Hepatic stellate cell (primary cell): ENCODE measurements at regions not wholly inside any gene's neighbourhood (a gene's known extent, or its start where the extent isn't known, plus 50 kb on each side); places are given as distances from the start of the nearest gene placed in this dataset.

Experiments used
- DNase-seq: peaks from one replicate; pipeline ENCODE4 v3.0.0; 2011; ENCODE audit warnings: low spot score

DNA sequence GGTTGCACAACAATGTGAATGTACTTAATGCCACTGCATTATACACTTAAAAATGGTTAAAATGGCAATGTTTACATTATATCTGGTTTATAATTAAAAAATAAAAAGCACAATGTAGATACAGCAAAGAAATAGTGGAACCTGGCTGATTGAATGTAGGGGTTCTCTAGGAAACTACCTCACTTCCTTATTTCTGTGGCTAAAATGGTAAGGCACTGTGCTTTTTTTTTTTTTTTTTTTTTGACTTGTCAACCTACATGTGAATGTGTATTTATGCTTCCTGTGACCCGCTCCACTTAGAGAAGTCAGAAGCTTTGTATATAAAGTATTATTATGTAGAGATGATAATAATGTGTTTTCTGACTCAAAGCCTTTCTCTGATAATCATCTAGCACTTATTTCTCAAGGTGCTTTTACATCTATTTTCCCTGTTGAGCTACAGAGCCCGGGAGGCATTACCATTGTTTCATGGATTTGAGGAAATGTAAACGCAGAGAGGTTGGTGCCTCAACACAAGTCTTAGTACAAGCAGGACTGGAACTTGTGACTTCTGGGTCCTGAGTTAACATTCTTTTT lies 55.0 kb downstream of the SOX4 start:
- no peak for DNase-seq

DNA sequence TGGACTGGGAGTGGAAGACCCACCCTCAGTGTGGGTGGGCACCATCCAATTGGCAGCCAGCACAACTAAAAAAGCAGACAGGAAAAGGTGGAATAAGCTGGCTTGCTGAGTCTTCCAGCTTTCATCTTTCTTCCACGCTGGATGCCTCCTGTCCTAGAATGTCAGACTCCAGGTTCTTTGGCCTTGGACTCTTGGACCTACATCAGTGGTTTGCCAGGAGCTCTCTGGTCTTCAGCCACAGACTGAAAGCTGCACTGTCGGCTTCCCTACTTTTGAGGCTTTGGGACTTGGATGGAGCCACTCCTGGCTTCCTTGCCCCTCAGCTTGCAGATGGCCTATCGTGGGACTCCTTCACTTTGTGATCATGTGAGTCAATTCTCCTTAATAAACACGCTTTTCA lies 59.8 kb downstream of the SOX4 start:
- DNase-seq: no peak

GRCh38 chr6:21653905-21654304 lies 60.4 kb downstream of the SOX4 start:
- no peak for DNase-seq

GRCh38 chr6:21654361-21654760 lies 60.8 kb downstream of the SOX4 start:
- no peak for DNase-seq

GRCh38 chr6:21663966-21664313 lies 70.4 kb downstream of the SOX4 start:
- no peak for DNase-seq

DNA sequence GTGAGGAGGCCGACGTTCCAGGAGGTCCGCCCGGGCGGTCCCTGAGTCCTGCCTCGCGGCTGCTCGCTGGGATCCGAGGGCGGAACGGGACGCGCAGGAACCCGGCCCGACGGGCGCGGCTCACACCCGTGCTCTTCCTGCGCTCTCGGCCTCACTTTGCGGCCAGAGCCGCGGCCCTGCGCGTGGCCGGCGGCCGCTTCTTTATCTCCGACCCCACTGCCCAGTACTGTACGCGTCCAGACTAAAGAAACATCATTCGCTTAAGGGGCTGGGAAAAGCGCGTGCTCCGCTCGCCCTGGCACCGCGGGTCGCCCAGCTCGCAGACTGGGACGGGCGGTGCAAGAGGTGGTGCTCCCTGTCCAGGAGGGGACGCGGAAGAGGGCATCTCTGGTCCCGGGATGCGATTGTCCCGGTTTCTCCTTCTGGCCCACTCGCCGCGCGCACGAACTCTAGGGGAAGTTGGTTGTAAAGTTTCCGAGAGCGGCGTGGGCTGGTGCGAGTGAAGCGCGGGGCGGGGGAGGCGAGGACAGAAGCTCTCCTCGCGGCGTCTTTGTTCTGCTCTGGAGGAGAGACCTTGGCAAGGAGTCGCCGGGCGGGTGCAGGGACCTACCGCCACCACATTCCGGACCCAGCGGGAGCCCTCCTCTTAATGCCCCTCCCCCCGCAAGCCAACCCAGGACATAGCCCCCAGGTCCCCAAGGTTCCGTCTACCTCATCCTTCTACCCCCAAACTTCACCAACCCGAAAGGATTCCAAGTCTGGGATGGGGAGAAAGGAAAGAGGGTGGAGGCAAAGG lies 71.0 kb downstream of the SOX4 start:
- DNase-seq: peak; percentile 27

DNA sequence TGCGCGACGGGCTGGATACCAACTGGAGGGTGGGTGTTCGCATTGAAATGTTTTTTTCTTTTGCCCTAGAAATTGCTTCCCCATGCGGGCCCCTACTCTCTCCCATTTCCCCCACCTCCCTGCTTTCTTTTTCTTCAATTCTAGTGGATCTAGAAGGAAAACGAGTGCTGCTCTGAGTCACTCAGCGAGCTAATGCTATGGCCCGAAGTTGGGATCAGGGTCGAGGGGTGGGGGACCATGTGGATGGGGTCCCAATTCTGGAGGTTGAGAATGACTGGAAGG lies 71.5 kb downstream of the SOX4 start:
- DNase-seq: peak; percentile 22

- no peak for DNase-seq
Measured at GRCh38 chr6:21665392-21666200, 72.0 kb downstream of the SOX4 start.

DNA sequence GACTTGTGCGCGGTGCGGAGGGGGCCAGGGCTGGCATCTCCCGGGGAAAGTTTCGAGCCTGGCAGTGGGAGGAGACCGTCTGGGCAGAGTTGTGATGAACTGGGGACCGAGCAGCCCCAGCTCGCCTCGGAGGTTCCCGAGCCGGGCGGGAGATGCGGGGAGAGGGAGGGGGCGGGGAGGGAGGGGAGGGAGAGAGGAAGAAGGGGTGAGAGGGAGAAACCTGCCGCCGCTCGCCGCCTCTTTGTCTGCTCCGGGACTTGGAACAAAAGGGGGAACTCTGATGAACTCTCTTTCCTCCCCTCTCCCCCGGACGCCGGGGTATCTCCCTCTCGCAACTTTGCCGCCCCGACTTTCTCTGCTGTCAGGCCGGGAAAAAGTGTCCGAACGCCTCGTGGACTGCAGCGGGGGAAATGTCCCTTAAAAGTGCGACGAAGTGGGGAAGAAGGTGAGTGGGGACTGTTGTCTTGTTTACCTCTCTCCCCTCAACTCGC lies 72.7 kb downstream of the SOX4 start:
- DNase-seq: no peak

GRCh38 chr6:21666853-21667681 lies 73.5 kb downstream of the SOX4 start:
- no peak for DNase-seq

- DNase-seq: no peak
Measured at GRCh38 chr6:21668795-21669194, 75.2 kb downstream of the SOX4 start.

DNA sequence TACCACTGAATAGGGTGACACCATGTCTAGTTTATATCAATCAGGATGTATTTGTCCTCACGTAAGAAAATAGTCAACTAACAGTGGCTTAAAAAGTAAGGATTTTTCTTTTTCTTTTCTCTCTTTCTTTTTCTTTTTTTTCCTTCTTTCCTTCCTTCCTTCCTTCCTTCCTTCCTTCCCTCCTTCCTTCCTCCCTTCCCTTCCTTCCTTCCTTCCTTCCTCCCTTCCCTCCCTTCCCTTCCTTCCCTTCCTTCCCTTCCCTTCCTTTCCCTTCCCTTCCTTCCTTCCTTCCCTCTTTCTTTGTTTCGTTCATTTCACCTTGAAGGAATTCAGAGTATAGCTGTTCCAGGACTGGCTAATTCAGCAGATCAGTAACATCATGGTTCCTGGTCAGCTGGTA lies 83.2 kb downstream of the SOX4 start:
- no peak for DNase-seq

- DNase-seq: peak; percentile 32
Measured at GRCh38 chr6:21678990-21679389, 85.4 kb downstream of the SOX4 start.

DNA sequence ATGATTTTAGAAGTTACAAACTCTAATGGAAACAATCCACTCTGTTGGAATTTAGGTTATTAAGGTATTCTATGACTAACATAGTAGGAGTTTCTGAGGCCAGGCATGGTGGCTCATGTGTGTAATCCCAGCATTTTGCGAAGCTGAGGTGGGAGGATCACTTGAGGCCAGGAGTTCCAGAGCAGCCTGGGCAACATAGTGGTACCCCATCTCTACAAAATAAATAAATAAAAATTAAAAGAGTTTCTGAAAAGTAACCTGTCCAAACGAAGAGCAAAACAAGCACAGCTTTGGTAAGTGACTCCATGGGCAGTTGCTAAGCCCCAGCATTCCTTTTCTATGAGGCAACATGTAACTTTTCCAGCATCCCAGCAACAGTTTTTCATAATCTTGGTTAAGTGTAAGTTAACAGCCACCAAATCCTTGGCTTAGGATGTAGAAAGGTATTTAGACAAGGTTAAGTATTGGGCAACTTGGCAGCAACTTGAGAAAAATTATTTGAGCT lies 86.3 kb downstream of the SOX4 start:
- peak; percentile 60 for DNase-seq

DNA sequence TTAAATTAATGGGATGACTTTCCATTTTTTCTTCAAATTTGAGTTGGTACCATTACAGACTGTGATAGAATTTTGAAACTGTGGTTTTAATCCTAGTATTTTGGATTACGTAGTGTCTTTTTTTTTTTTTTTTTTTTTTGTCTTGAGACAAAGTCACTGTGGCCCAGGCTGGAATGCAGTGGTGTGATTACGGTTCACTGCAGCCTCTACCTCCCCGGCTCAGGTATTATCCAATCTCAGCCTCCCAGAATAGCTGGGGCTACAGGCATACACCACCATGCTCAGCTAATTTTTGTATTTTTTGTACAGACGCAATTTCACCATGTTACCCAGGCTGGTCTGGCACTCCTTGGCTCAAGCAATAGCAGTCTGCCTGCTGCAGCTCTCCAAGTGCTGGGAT lies 87.1 kb downstream of the SOX4 start:
- DNase-seq: no peak

- DNase-seq: no peak
Measured at GRCh38 chr6:21690489-21690888, 96.9 kb downstream of the SOX4 start.

GRCh38 chr6:21691685-21692346 lies 98.3 kb downstream of the SOX4 start:
- no peak for DNase-seq

GRCh38 chr6:21692721-21693120 lies 99.2 kb downstream of the SOX4 start:
- no peak for DNase-seq

GRCh38 chr6:21694168-21694567 lies 100.6 kb downstream of the SOX4 start:
- DNase-seq: no peak

DNA sequence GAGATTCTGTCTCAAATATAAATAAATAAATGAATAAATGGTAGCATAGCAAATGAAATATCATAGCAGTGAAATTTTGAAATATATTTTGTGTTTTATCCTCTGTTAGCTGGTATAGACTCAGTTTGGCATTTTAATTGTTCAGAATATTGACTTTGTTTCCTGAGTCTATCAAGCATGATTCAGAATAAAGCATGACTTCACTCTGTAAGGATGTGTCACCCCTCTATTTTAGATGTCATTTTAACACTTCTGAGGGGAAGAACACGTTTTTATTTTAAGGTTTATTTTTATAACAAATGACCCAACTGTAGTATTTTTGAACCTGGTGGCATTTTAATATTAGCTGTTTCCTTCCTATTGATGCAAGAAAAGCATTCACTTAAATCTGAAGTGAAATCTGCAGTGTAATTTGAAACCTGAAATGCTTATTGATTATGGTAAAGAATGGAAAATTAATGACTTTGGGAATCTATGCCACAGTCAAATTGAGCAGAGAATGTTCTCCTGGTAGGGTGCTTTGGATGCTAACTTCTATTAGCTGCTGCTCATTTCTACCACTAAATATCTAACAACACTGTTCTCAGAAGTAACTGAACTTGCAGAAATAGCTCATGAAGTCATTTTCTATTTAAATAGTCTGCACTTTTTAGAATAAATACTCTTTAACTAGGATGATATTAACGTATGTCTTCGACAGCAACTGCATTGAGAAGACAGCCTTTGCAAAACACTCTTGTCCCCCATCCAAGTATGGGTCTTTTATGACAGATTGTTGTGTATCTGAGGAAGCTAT lies 114.2 kb downstream of the SOX4 start:
- no peak for DNase-seq

- no peak for DNase-seq
Measured at GRCh38 chr6:21708320-21708580, 114.7 kb downstream of the SOX4 start.
